VCaP (cell line): ENCODE measurements at regions not wholly inside any gene's neighbourhood (a gene's known extent, or its start where the extent isn't known, plus 50 kb on each side); places are given as distances from the start of the nearest gene placed in this dataset.

Experiments used
- H3K27ac ChIP-seq: fragments of 450-650 bp; 2 replicates; pipeline ENCODE4 v1.5.1; 2017
- TF ChIP-seq, protein P1 (sequence below): fragments of 450-650 bp; conservative IDR thresholded peaks from 2 replicates; pipeline ENCODE4 v1.5.1; 2017; ENCODE audit warnings: mild to moderate bottlenecking, moderate library complexity

DNA sequence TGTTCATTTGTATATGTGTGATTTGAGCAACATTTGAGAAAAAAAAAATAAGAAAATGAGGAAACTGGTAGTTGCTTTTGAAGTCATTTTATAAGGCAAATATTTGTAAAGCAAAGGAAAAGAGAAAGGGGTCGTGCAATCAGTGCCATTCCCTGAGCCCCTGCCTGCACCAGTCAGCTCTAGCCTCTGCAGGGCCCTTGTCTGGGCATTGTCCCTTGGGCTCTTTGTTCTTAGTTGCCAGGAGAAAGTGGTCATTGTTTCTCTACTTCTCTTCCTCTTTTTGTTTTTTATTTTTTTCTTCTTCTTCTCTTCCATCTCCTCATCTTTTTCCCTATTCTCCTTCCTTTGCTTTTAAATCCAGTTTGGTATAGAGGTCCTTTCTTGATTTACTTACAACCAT is 175.3 kb upstream of the CREB1 start:
- H3K27ac ChIP-seq, result no peak overlapping the region
- TF ChIP-seq, protein P1, sequence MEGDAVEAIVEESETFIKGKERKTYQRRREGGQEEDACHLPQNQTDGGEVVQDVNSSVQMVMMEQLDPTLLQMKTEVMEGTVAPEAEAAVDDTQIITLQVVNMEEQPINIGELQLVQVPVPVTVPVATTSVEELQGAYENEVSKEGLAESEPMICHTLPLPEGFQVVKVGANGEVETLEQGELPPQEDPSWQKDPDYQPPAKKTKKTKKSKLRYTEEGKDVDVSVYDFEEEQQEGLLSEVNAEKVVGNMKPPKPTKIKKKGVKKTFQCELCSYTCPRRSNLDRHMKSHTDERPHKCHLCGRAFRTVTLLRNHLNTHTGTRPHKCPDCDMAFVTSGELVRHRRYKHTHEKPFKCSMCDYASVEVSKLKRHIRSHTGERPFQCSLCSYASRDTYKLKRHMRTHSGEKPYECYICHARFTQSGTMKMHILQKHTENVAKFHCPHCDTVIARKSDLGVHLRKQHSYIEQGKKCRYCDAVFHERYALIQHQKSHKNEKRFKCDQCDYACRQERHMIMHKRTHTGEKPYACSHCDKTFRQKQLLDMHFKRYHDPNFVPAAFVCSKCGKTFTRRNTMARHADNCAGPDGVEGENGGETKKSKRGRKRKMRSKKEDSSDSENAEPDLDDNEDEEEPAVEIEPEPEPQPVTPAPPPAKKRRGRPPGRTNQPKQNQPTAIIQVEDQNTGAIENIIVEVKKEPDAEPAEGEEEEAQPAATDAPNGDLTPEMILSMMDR, result no peak

DNA sequence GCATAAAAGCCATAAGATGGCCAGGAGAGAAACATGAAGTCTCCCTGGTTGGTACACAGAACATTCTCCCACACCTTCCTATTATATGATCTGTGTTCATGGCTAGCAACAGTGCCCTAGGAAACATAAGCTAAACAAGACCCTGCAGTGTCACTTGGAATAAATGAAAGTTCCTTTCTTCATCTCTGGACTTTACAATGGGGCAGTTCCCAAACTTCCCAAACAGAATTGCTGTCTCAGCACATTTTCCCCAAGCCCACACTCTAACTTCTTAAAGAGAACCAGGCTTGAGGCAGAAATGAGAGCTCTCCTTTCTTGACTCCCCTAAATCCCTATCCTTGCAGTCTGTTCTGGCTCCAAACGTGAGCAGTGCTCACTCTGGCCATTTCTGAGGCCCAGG is 173.2 kb upstream of the CREB1 start:
- no peak overlapping the region for H3K27ac ChIP-seq
- TF ChIP-seq, protein P1, result no peak

DNA sequence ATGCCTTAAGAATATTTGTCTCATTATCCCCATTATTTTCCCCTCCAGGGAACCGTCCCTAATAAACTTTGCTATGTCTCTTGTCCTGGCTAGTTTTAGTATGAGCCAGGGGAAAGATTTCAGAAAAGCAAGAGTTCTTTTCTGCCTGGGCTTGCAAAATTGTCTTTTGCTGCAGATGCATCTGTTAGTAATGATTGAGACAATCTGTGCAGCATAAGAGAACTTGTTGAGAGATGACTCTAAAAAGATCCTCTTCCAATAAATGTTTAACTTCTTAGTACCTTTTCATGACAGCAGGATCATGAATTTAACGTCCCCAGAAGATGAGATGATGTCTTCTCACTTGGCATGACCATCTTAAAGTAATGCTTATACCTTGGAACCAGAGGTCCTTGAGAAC is 172.5 kb upstream of the CREB1 start:
- H3K27ac ChIP-seq, result no peak overlapping the region
- TF ChIP-seq, protein P1, result no peak

DNA sequence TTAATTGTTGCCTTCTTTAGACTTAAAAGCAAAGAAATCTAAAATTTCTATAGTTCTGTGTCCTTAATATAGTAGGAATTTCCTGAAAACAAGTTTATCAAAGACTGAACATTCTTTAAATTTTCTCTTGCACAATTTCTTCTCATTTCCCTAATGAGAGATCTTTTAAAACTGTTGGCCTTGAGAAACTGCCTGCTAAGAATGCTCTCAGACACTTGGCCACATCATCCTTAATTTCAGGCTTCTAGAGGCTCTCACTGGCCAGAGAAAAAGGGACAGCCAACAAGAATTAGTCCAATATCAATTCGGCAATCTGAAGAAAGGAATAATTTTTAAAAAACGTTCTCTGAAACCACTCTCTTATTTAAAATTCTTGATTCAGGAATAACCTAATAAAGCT is 167.0 kb upstream of the CREB1 start:
- no peak overlapping the region for H3K27ac ChIP-seq
- TF ChIP-seq, protein P1, result no peak

DNA sequence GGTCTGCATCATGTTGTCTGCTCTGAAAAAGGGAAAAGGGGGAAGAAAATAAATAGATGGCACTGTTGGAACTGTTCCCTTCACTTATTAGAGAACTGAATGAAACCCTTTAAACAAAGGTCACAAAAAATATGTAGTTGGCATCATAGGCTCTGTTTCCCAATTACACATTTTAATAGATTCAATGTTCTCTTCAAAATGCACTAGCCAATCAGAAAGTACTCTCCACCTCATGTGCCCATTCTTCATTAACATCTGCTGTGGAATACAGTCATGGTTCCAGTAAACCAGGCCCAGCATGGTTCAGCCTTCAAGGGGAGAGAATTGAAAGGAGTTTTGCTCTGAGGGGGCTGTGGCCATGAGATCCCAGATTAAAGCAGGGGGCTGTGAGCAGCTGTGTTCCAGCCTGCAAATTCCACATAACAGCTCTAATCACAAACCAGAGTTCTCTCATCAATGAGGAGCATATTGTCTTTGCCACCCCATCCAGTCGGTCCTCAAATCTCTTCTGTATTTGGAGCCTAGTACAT is 165.9 kb upstream of the CREB1 start:
- H3K27ac ChIP-seq, result no peak overlapping the region
- TF ChIP-seq, protein P1, result no peak

DNA sequence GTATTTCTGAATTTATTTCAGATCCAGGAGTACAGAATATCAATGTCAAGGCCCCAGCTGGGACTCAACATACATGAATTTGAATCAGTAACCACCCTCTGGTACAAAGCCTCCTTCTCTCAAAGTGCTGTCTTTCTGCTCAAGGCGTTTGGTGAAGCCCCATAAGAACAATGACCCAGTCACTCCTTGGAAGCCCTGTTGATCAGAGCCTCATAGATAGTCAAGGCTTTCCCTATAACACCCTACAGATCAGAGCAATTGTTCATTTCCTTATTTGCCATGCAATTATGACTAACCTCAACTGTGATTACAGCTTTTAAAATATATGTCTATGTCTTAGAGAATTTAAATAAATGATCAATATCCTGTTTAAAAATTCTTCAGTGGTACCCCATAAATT is 159.1 kb upstream of the CREB1 start:
- no peak overlapping the region for H3K27ac ChIP-seq
- TF ChIP-seq, protein P1, result no peak

DNA sequence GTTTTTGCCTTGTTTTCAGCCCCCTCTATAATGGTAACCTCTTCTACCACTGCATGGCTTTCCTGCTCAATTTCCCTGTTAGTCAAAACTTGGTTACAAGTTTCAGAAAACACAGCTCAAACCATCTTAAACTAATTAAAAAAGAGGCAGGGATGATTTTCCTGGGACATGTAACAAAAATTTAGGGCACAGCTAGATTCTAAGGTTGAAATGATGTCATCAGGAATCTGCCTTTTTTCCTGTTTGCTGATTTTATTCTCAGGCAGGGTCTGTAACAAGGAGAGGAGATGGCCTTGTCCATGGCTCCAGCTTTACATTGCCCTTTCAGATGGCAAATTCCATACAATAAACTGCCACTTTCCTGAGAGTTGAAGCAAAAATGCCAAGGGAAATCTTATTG is 157.9 kb upstream of the CREB1 start:
- H3K27ac ChIP-seq, result no peak overlapping the region
- TF ChIP-seq, protein P1, result no peak
